ENCODE measurements at regions not wholly inside any gene's neighbourhood (a gene's known extent, or its start where the extent isn't known, plus 50 kb on each side); places are given as distances from the start of the nearest gene placed in this dataset.
A peak's percentile ranks its signal among the peaks of the same experiment; 100 is the strongest.

DNA sequence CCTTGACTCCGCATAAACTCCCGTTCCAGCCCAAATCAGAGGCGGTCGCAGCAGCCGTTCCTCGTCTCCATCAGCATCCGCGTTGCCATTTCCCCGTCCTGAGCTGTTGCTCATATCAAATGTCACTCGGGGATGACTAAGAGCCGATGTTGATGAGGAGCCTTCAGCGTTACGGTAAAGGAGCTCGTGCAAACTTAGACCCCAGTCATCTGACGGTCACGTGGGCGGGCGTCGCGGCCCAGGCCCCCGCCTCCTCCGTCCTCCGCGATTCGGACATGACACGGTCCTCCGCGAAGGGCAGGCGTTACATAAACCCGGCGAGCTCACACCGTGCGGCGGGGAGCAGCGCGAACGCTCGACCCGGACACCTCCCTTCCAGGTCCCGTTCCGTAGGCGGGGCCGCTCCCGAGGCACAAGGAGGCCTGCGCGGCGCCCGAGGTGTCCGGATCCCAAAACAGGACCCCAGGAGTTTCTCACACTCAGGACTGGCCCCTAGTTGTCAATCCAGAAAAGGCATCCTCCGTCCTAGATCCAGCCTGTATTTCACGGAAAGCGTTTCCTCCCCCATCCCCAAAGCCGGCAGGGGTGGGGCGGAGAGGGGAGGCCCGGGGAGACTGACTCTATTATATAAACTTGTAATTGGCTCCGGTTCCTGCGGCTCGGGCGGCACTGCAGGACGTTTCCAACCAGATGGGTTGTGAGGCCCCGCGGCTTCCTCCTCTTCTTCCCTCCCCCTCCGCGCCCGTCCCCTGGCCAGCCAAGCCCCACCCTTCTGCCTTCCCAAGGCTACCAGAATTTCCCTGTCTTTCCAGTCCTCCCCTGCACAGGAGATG is 100.0 kb upstream of the IGF1R start:
- TF ChIP-seq E2F4 (CRISPR knock-in tag; IDR thresholded peaks at IDR 0.05; ENCODE audit: borderline replicate concordance, low read depth), result no peak
- TF ChIP-seq CTCF (IDR thresholded peaks at IDR 0.05), result no peak
- TF ChIP-seq E2F1 (CRISPR knock-in tag; IDR thresholded peaks at IDR 0.05), result peak; percentile 79; the same call in 1 of the 2 replicates
- TF ChIP-seq CREB1 (CRISPR knock-in tag; IDR thresholded peaks at IDR 0.05), result peak; percentile 80; the same call in 1 of the 2 replicates
- TF ChIP-seq ESRRA (CRISPR knock-in tag; IDR thresholded peaks at IDR 0.05; ENCODE audit: borderline replicate concordance), result no peak; the same call in 1 of the 2 replicates
- TF ChIP-seq, protein P1, sequence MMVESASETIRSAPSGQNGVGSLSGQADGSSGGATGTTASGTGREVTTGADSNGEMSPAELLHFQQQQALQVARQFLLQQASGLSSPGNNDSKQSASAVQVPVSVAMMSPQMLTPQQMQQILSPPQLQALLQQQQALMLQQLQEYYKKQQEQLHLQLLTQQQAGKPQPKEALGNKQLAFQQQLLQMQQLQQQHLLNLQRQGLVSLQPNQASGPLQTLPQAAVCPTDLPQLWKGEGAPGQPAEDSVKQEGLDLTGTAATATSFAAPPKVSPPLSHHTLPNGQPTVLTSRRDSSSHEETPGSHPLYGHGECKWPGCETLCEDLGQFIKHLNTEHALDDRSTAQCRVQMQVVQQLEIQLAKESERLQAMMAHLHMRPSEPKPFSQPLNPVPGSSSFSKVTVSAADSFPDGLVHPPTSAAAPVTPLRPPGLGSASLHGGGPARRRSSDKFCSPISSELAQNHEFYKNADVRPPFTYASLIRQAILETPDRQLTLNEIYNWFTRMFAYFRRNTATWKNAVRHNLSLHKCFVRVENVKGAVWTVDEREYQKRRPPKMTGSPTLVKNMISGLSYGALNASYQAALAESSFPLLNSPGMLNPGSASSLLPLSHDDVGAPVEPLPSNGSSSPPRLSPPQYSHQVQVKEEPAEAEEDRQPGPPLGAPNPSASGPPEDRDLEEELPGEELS (CRISPR knock-in tag; IDR thresholded peaks at IDR 0.05), result peak; percentile 73; the same call in 1 of the 2 replicates
- peak; percentile 77; the same call in 1 of the 2 replicates for TF ChIP-seq CREM (CRISPR knock-in tag; IDR thresholded peaks at IDR 0.05)
- no peak for TF ChIP-seq IRF2 (CRISPR knock-in tag; IDR thresholded peaks at IDR 0.05; ENCODE audit: borderline replicate concordance, low read depth)
- TF ChIP-seq E2F5 (CRISPR knock-in tag; IDR thresholded peaks at IDR 0.05), result peak; percentile 38; the same call in 1 of the 2 replicates
- TF ChIP-seq, protein P2, sequence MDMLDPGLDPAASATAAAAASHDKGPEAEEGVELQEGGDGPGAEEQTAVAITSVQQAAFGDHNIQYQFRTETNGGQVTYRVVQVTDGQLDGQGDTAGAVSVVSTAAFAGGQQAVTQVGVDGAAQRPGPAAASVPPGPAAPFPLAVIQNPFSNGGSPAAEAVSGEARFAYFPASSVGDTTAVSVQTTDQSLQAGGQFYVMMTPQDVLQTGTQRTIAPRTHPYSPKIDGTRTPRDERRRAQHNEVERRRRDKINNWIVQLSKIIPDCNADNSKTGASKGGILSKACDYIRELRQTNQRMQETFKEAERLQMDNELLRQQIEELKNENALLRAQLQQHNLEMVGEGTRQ (CRISPR knock-in tag; IDR thresholded peaks at IDR 0.05), result peak; percentile 95
- peak; percentile 42; the same call in 1 of the 2 replicates for TF ChIP-seq SP1 (CRISPR knock-in tag; conservative IDR thresholded peaks at IDR 0.05)
- no peak for TF ChIP-seq ZNF396 (CRISPR knock-in tag; IDR thresholded peaks at IDR 0.05; ENCODE audit: borderline replicate concordance)
- TF ChIP-seq ZNF423 (CRISPR knock-in tag; IDR thresholded peaks at IDR 0.05), result no peak

All from WTC11 (cell line).